HepG2 (cell line): ENCODE measurements at regions not wholly inside any gene's neighbourhood (a gene's known extent, or its start where the extent isn't known, plus 50 kb on each side); places are given as distances from the start of the nearest gene placed in this dataset.

Experiments
- CCAR2 ChIP-seq: fragments of 200-400 bp; formaldehyde crosslinking; optimal IDR thresholded peaks from 2 replicates; pipeline ENCODE3; 2018; ENCODE audit warnings: low read depth, mild to moderate bottlenecking, low read length, moderate library complexity
- CHD2 ChIP-seq: IDR thresholded peaks from 2 replicates; pipeline ENCODE4 v1.6.1; 2011; ENCODE audit warnings: low read depth, low read length, improper control_type of control experiment
- EEA1 ChIP-seq: sonication (generic); formaldehyde crosslinking; IDR thresholded peaks from 2 replicates; pipeline ENCODE4 v1.5.1; 2020; ENCODE audit warnings: mild to moderate bottlenecking, missing genetic modification reagents, borderline replicate concordance
- FIP1L1 ChIP-seq: fragments of 200-400 bp; formaldehyde crosslinking; IDR thresholded peaks from 2 replicates; pipeline ENCODE4 v1.6.1; 2018; ENCODE audit warnings: low read depth, mild to moderate bottlenecking, low read length, moderate library complexity, borderline replicate concordance; ENCODE audit not compliant: insufficient read depth
- HMG20A ChIP-seq: IDR thresholded peaks from 2 replicates; pipeline ENCODE4 v1.6.1; 2016; ENCODE audit warnings: borderline replicate concordance
- MAFG ChIP-seq: sonication (generic); formaldehyde crosslinking; IDR thresholded peaks from 2 replicates; pipeline ENCODE4 v1.5.1; 2020; ENCODE audit warnings: mild to moderate bottlenecking, missing genetic modification reagents
- NFE2L2 ChIP-seq: fragments of 150-350 bp; IDR thresholded peaks from 2 replicates; pipeline ENCODE4 v1.6.1; 2014; ENCODE audit warnings: low read length
- POGZ ChIP-seq: sonication (generic); formaldehyde crosslinking; IDR thresholded peaks from 2 replicates; pipeline ENCODE4 v1.4.0; 2020; ENCODE audit warnings: mild to moderate bottlenecking, missing genetic modification reagents
- SYNCRIP ChIP-seq: fragments of 200-400 bp; formaldehyde crosslinking; IDR thresholded peaks from 2 replicates; pipeline ENCODE4 v1.6.1; 2018; ENCODE audit warnings: mild to moderate bottlenecking, low read depth, low read length; ENCODE audit not compliant: insufficient read depth
- ZMYM3 ChIP-seq: sonication (generic); formaldehyde crosslinking; IDR thresholded peaks from 2 replicates; pipeline ENCODE4 v1.5.1; 2020; ENCODE audit warnings: mild to moderate bottlenecking, missing genetic modification reagents
- ZNF292 ChIP-seq: sonication (generic); formaldehyde crosslinking; IDR thresholded peaks from 2 replicates; pipeline ENCODE4 v1.8.1; 2022; ENCODE audit warnings: mild to moderate bottlenecking, low read depth, missing genetic modification reagents, borderline replicate concordance
- ZNF296 ChIP-seq: sonication (generic); formaldehyde crosslinking; conservative IDR thresholded peaks from 2 replicates; pipeline ENCODE4 v1.5.0; 2020; ENCODE audit warnings: mild to moderate bottlenecking, missing genetic modification reagents
- ZNF333 ChIP-seq: sonication (generic); formaldehyde crosslinking; IDR thresholded peaks from 2 replicates; pipeline ENCODE4 v1.4.0; 2020; ENCODE audit warnings: mild to moderate bottlenecking, missing genetic modification reagents, borderline replicate concordance
- ZNF34 ChIP-seq: sonication (generic); formaldehyde crosslinking; IDR thresholded peaks from 2 replicates; pipeline ENCODE4 v1.4.0; 2020; ENCODE audit warnings: mild to moderate bottlenecking, missing genetic modification reagents, borderline replicate concordance
- ZNF367 ChIP-seq: sonication (generic); formaldehyde crosslinking; IDR thresholded peaks from 2 replicates; pipeline ENCODE4 v1.4.0; 2020; ENCODE audit warnings: missing genetic modification reagents, borderline replicate concordance
- ZNF792 ChIP-seq: IDR thresholded peaks from 2 replicates; pipeline ENCODE4 v1.6.1; 2016
- TF ChIP-seq, protein P1 (sequence below): sonication (generic); formaldehyde crosslinking; IDR thresholded peaks from 2 replicates; pipeline ENCODE4 v1.8.1; 2023; ENCODE audit warnings: mild to moderate bottlenecking, inconsistent platforms, moderate library complexity, missing genetic modification reagents, borderline replicate concordance
- TF ChIP-seq, protein P2 (sequence below): sonication (generic); formaldehyde crosslinking; IDR thresholded peaks from 2 replicates; pipeline ENCODE4 v1.5.1; 2020; ENCODE audit warnings: missing genetic modification reagents, mild to moderate bottlenecking, borderline replicate concordance
- TF ChIP-seq, protein P3 (sequence below): sonication (generic); formaldehyde crosslinking; IDR thresholded peaks from 2 replicates; pipeline ENCODE4 v1.8.0; 2022; ENCODE audit warnings: missing genetic modification reagents, mild to moderate bottlenecking, moderate library complexity, borderline replicate concordance
- TF ChIP-seq, protein P4 (sequence below): sonication (generic); formaldehyde crosslinking; IDR thresholded peaks from 2 replicates; pipeline ENCODE4 v1.8.1; 2023; ENCODE audit warnings: missing genetic modification reagents, inconsistent platforms, borderline replicate concordance
- TF ChIP-seq, protein P5 (sequence below): sonication (generic); formaldehyde crosslinking; IDR thresholded peaks from 2 replicates; pipeline ENCODE4 v1.4.0; 2020; ENCODE audit warnings: missing genetic modification reagents; ENCODE audit errors: not compliant biosample characterization

DNA sequence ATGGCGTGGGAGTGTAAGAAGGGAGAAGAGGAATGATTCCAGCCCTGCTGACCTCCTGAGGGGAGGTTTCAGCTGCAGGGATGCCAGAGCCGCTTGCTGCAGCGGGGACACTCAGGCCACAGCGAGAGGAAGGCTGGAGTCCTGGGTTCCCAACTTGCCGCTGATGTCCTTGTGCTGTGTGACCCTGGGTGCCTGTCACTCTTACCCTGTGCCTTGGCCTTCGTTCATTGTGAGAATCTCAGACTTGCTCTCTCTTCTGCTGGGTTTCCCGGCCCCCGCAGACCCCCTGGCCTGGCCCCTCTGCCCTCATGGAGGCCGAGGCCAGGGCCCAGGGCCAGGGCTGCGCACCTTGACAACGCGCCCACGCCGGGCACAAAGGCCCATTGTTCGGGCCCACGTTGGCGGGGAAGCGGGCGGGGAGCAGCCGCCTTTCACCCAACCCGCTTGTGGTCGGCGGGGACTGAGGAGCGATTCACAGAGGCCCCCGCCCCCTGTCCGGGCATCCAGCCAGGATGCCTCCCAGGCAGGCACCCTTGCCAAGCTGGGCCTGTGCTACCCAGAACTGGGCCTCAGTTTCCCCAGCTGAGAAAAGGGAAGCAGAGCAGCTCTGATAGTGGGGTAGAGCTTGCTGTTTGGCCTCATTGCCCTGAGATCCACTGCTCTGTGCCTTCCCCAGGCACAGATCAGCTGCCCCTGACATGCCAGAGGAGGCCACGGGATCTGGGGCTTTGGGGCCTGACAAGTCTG, 52.4 kb downstream of the CEBPB start (continued):
- TF ChIP-seq CHD2, result no peak
- TF ChIP-seq, protein P1, sequence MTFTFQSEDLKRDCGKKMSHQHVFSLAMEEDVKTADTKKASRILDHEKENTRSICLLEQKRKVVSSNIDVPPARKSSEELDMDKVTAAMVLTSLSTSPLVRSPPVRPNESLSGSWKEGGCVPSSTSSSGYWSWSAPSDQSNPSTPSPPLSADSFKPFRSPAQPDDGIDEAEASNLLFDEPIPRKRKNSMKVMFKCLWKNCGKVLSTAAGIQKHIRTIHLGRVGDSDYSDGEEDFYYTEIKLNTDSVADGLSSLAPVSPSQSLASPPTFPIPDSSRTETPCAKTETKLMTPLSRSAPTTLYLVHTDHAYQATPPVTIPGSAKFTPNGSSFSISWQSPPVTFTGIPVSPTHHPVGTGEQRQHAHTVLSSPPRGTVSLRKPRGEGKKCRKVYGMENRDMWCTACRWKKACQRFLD (CRISPR knock-in tag), result no peak
- peak; percentile 99 for TF ChIP-seq ZMYM3 (CRISPR knock-in tag)
- no peak for TF ChIP-seq NFE2L2
- TF ChIP-seq FIP1L1, result 0 out of 2 replicates have a peak, but pooled peaks have one; percentile 43
- TF ChIP-seq ZNF792 (CRISPR knock-in tag), result peak; percentile 93
- peak; percentile 99 for TF ChIP-seq ZNF292 (CRISPR knock-in tag)
- TF ChIP-seq MAFG (CRISPR knock-in tag), result no peak
- TF ChIP-seq SYNCRIP, result no peak
- peak; percentile 84; the same call in 1 of the 2 replicates for TF ChIP-seq ZNF296 (CRISPR knock-in tag)
- TF ChIP-seq, protein P2, sequence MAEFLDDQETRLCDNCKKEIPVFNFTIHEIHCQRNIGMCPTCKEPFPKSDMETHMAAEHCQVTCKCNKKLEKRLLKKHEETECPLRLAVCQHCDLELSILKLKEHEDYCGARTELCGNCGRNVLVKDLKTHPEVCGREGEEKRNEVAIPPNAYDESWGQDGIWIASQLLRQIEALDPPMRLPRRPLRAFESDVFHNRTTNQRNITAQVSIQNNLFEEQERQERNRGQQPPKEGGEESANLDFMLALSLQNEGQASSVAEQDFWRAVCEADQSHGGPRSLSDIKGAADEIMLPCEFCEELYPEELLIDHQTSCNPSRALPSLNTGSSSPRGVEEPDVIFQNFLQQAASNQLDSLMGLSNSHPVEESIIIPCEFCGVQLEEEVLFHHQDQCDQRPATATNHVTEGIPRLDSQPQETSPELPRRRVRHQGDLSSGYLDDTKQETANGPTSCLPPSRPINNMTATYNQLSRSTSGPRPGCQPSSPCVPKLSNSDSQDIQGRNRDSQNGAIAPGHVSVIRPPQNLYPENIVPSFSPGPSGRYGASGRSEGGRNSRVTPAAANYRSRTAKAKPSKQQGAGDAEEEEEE (CRISPR knock-in tag), result peak; percentile 87; the same call in 1 of the 2 replicates
- TF ChIP-seq, protein P3, sequence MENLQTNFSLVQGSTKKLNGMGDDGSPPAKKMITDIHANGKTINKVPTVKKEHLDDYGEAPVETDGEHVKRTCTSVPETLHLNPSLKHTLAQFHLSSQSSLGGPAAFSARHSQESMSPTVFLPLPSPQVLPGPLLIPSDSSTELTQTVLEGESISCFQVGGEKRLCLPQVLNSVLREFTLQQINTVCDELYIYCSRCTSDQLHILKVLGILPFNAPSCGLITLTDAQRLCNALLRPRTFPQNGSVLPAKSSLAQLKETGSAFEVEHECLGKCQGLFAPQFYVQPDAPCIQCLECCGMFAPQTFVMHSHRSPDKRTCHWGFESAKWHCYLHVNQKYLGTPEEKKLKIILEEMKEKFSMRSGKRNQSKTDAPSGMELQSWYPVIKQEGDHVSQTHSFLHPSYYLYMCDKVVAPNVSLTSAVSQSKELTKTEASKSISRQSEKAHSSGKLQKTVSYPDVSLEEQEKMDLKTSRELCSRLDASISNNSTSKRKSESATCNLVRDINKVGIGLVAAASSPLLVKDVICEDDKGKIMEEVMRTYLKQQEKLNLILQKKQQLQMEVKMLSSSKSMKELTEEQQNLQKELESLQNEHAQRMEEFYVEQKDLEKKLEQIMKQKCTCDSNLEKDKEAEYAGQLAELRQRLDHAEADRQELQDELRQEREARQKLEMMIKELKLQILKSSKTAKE, result peak; percentile 72; the same call in 1 of the 2 replicates
- TF ChIP-seq EEA1 (CRISPR knock-in tag), result peak; percentile 52; the same call in 1 of the 2 replicates
- peak; percentile 81 for TF ChIP-seq POGZ (CRISPR knock-in tag)
- TF ChIP-seq, protein P4, sequence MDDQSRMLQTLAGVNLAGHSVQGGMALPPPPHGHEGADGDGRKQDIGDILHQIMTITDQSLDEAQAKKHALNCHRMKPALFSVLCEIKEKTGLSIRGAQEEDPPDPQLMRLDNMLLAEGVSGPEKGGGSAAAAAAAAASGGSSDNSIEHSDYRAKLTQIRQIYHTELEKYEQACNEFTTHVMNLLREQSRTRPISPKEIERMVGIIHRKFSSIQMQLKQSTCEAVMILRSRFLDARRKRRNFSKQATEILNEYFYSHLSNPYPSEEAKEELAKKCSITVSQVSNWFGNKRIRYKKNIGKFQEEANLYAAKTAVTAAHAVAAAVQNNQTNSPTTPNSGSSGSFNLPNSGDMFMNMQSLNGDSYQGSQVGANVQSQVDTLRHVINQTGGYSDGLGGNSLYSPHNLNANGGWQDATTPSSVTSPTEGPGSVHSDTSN (CRISPR knock-in tag), result no peak
- peak; percentile 69 for TF ChIP-seq HMG20A (CRISPR knock-in tag)
- no peak for TF ChIP-seq ZNF34
- no peak for TF ChIP-seq ZNF333 (CRISPR knock-in tag)
- TF ChIP-seq ZNF367 (CRISPR knock-in tag), result 0 out of 2 replicates have a peak, but pooled peaks have one; percentile 51
- peak; percentile 57 for TF ChIP-seq CCAR2
- TF ChIP-seq, protein P5, sequence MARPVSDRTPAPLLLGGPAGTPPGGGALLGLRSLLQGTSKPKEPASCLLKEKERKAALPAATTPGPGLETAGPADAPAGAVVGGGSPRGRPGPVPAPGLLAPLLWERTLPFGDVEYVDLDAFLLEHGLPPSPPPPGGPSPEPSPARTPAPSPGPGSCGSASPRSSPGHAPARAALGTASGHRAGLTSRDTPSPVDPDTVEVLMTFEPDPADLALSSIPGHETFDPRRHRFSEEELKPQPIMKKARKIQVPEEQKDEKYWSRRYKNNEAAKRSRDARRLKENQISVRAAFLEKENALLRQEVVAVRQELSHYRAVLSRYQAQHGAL (CRISPR knock-in tag), result peak; percentile 69
